ENCODE measurements at regions not wholly inside any gene's neighbourhood (a gene's known extent, or its start where the extent isn't known, plus 50 kb on each side); places are given as distances from the start of the nearest gene placed in this dataset.

DNA sequence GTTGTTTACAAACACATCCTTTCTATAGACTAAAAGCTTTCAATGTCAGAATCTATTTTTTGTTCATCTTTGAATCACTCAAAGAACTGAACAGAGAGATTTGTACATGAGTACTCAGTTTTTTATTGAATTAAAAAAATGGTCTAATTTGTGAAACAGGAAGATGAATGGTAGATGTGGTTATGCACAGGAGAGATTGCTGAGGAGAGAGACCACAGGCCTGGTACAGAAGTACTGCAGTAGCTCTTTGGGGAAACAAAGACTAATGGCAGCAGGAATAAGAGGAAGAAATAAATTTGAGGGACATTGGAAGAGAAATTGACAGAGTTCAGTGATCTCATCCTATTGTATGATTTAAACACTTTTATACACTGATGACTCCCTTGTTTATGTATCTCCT, 222.0 kb upstream of the ARGLU1 start:
- in situ Hi-C loops (cut with MboI; ENCODE audit: low sequenced_read_pairs): no loop called here
- Histone ChIP-seq H3K36me3 (replicated peaks) (no peaks in the 10 kb centered on the region), H3K27me3 (ENCODE audit: low read depth) (no peaks in the 10 kb centered on the region), H3K4me3 (no peak overlapping the region), H3K4me1 (no peaks in the 10 kb centered on the region), H3K9me3 (no peaks in the 10 kb centered on the region)
- no peak for DNase-seq (ENCODE audit: low spot score in 2 of 2)

DNA sequence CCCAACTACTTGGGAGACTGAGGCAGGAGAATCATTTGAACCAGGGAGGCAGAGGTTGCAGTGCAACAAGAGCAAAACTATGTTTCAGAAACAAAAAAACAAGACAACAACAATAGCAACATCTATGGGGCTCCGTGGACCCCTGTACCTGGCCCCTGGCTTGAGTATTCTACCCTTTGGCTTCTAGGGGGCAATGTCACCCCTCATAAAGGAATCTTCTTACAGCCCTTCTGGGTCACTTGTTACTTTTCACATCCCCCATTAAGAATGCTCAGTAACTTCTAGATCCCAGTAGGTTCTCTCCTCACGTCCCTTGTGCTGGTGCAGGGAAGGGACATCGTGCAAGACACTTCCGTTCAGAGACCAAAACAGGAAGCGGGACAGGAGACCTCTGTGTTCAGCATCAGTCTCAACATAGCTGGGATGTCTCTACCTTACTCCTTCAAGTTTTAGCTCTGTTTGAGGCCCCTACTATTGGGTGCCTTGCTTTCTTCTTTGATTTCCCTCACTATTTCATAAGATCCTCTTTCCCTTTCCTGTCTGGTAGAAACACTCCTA, 218.1 kb upstream of the ARGLU1 start:
- Histone ChIP-seq H3K27me3 (ENCODE audit: low read depth) (no peaks in the 10 kb centered on the region), H3K36me3 (replicated peaks) (no peaks in the 10 kb centered on the region), H3K4me1 (no peaks in the 10 kb centered on the region), H3K9me3 (no peaks in the 10 kb centered on the region), H3K4me3 (no peak overlapping the region)
- in situ Hi-C loops (cut with MboI; ENCODE audit: low sequenced_read_pairs): no loop called here
- DNase-seq (ENCODE audit: low spot score in 2 of 2): no peak

DNA sequence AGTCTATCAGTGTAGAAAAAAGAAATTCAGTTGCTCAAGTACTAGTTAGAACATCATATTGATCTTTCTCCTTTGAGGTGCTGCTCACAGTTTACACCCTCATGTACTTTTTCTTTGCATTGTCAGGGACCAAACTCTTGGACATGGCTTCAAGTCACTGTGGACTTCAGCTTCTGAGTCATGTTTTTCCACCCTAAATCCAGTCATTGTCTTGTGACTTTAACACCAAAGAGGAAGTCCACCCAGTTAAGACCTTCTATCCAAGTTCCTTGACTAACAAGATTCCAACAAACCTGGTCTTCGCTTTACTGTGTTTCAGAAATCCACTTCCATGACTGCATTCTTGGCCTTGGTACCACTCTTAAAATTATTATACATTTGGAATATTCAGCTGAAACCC, 206.7 kb upstream of the ARGLU1 start:
- in situ Hi-C loops (cut with MboI; ENCODE audit: low sequenced_read_pairs): no loop called here
- H3K4me3 ChIP-seq: no peak overlapping the region
- no peaks in the 10 kb centered on the region for H3K36me3 ChIP-seq (replicated peaks)
- H3K27me3 ChIP-seq (ENCODE audit: low read depth): no peaks in the 10 kb centered on the region
- no peak for DNase-seq (ENCODE audit: low spot score in 2 of 2)
- no peaks in the 10 kb centered on the region for H3K4me1 ChIP-seq
- H3K9me3 ChIP-seq: no peaks in the 10 kb centered on the region

DNA sequence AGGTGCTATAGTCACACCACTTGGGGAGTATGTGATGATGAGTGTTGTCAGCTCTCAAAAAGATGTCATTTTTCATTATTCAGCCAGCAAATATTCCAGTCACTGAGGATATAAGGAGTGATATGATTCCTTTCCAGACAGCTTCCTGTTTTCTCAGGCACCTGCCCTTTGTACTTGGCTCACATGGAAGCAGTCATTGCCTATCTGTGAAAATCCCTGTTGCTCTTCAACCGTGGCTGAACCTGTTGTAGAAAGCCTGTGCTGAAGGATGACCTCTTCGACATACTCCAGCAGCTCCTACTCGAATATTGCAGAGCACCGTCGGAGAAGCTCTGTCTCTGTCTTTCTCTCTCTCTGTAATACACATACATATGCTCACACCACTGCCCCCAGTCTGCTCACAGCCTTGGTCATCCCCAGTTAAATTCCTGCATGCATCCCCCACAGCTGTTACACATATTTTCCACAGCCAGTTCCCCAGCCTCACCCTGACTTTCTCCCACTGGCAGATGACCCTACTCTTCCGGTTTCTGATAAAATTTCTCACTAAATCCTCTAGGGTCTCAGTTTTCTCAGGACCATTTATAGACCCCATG, 204.2 kb upstream of the ARGLU1 start:
- no peak for DNase-seq (ENCODE audit: low spot score in 2 of 2)
- in situ Hi-C loops (cut with MboI; ENCODE audit: low sequenced_read_pairs): no loop called here
- H3K9me3 ChIP-seq: no peaks in the 10 kb centered on the region
- no peaks in the 10 kb centered on the region for H3K27me3 ChIP-seq (ENCODE audit: low read depth)
- no peaks in the 10 kb centered on the region for H3K4me1 ChIP-seq
- no peaks in the 10 kb centered on the region for H3K36me3 ChIP-seq (replicated peaks)
- H3K4me3 ChIP-seq: no peak overlapping the region

DNA sequence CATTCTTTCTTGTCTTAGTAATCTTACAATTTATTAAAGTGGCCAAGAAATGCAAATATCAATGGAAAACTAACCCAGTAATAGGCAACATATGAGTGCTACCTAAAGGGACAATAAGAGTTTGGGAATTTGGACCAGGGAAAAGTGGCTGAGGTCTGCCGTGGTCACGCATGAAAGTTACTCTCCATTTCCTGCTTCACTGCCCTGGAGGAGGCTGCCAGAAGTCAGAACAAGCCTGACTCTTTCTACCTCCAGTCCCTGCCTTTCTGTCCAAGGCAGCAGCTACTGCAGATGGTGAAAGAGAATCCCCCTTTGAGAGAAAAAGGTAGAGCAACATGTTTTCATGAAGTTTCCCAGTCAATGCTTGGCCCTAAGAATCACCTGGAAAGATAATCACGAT, 201.1 kb upstream of the ARGLU1 start:
- H3K4me1 ChIP-seq: no peaks in the 10 kb centered on the region
- in situ Hi-C loops (cut with MboI; ENCODE audit: low sequenced_read_pairs): no loop called here
- H3K4me3 ChIP-seq: no peak overlapping the region
- H3K27me3 ChIP-seq (ENCODE audit: low read depth): no peaks in the 10 kb centered on the region
- no peak for DNase-seq (ENCODE audit: low spot score in 2 of 2)
- no peaks in the 10 kb centered on the region for H3K36me3 ChIP-seq (replicated peaks)
- no peaks in the 10 kb centered on the region for H3K9me3 ChIP-seq

DNA sequence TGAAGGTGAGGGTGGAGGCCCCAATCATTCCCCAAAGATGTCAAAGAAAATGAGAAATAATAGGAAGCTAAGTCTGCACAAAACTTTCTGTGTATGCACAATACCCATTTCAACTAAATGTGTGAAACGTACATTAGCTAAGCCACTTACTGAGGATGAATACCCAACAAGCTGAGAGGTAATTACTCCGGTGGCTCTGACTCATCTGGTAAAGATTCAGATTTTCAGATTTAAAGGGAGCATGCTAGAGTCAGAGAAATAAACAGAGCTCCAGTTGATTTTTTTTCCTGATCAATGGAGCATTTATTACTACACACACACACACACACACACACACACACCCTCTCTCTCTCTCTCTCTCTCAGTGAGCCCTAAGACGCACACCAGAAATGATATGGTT, 194.8 kb upstream of the ARGLU1 start:
- no peaks in the 10 kb centered on the region for H3K4me1 ChIP-seq
- DNase-seq (ENCODE audit: low spot score in 2 of 2): no peak
- in situ Hi-C loops (cut with MboI; ENCODE audit: low sequenced_read_pairs): no loop called here
- H3K27me3 ChIP-seq (ENCODE audit: low read depth): no peaks in the 10 kb centered on the region
- H3K9me3 ChIP-seq: no peaks in the 10 kb centered on the region
- H3K36me3 ChIP-seq (replicated peaks): no peaks in the 10 kb centered on the region
- no peak overlapping the region for H3K4me3 ChIP-seq

DNA sequence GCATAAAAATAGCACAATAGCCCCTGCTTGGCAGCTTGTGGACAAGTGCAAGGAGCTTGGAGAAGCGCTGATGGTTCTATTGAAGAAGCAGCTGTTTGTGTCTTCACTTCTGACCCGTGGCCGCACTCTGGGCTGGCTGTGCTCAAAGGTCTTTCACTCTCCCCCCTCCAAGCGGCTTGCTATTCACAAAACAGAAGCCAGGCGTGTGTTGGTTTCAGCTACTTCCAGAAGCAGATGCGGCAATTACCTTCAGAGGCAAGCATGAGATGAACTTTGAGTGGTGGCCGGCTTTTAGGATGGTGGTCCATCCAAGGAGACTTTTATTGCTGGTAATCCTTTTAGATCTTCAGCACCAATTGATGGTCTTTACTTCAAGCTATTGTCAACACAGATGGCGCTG, 188.5 kb upstream of the ARGLU1 start:
- Histone ChIP-seq H3K4me1 (no peaks in the 10 kb centered on the region), H3K4me3 (no peak overlapping the region), H3K9me3 (no peaks in the 10 kb centered on the region), H3K27me3 (ENCODE audit: low read depth) (no peaks in the 10 kb centered on the region), H3K36me3 (replicated peaks) (no peaks in the 10 kb centered on the region)
- in situ Hi-C loops (cut with MboI; ENCODE audit: low sequenced_read_pairs): no loop called here
- peak in 1 of 2 experiments; percentile 32 for DNase-seq (ENCODE audit: low spot score in 2 of 2)

DNA sequence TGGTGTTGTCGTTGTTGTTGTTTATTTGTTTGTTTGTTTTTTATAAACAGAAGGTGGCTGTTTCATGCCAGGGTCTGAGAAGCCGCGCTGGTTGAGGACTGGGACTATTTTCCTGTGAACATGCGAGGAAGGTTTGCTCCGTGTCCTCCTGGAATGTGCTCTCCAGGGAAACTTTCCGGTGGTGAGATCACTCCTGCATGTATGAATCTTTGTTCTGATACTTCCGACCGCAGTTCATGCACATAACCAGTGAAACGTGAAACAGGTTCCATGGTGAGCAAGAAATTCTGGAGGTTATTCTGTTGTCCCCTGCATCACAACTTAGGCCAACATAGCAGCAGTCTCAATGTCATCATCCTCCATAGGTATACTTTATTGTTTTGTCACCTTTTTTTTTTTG, 187.6 kb upstream of the ARGLU1 start:
- in situ Hi-C loops (cut with MboI; ENCODE audit: low sequenced_read_pairs): no loop called here
- DNase-seq (ENCODE audit: low spot score in 2 of 2): no peak
- Histone ChIP-seq H3K27me3 (ENCODE audit: low read depth) (no peaks in the 10 kb centered on the region), H3K9me3 (no peaks in the 10 kb centered on the region), H3K4me3 (no peak overlapping the region), H3K4me1 (no peaks in the 10 kb centered on the region), H3K36me3 (replicated peaks) (no peaks in the 10 kb centered on the region)

DNA sequence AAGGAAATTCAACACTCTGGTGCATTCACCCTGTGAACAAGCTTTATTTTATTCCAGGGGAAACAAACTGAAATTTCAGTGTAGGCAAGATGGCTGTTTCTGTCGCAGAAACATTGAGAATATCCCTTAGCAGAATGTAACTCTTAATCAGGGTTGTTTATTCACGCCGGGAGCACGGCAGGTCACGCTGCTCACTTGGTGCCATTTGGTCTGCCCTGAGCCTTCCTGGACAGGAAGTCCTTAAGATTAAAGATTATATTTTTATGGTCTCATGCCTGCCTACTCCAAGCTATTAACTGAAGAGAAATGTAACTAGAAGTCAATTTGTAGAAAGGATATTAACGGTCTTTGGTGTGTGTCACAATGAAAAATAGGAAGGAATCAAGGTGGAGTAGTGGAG, 185.3 kb upstream of the ARGLU1 start:
- no peak for DNase-seq (ENCODE audit: low spot score in 2 of 2)
- Histone ChIP-seq H3K4me3 (no peak overlapping the region), H3K36me3 (replicated peaks) (no peaks in the 10 kb centered on the region), H3K27me3 (ENCODE audit: low read depth) (no peaks in the 10 kb centered on the region), H3K9me3 (no peaks in the 10 kb centered on the region), H3K4me1 (no peaks in the 10 kb centered on the region)
- in situ Hi-C loops (cut with MboI; ENCODE audit: low sequenced_read_pairs): no loop called here

DNA sequence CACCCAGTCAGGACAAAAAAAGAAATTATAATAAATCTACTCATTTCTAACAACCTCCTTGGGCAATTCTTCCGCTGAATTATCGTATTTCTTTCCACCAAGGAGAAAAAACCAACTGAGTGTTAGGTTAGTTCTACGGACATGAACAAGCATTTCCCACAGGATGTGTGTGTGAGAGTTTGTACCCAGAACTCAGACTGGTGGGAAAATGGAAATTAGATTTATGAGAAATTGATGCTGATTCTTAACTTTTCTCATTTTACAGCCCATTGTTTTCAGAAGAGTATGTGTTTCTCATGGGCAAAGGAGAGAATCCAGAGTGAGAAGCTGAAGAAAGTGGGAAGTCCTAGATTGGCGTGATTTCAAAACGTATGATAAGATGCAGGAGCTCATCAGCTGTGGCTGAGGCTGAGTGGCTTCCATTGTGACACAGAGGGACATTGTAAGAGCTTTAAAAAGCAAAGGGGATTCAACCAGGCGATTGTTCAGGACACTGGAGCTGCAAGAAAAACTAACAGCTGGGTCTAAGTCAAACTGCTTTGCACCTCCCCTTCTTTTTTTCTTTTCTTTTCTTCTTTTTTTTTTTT, 184.7 kb upstream of the ARGLU1 start:
- Histone ChIP-seq H3K9me3 (no peaks in the 10 kb centered on the region), H3K4me1 (no peaks in the 10 kb centered on the region), H3K36me3 (replicated peaks) (no peaks in the 10 kb centered on the region), H3K4me3 (no peak overlapping the region), H3K27me3 (ENCODE audit: low read depth) (no peaks in the 10 kb centered on the region)
- in situ Hi-C loops (cut with MboI; ENCODE audit: low sequenced_read_pairs): no loop called here
- DNase-seq (ENCODE audit: low spot score in 2 of 2): no peak

DNA sequence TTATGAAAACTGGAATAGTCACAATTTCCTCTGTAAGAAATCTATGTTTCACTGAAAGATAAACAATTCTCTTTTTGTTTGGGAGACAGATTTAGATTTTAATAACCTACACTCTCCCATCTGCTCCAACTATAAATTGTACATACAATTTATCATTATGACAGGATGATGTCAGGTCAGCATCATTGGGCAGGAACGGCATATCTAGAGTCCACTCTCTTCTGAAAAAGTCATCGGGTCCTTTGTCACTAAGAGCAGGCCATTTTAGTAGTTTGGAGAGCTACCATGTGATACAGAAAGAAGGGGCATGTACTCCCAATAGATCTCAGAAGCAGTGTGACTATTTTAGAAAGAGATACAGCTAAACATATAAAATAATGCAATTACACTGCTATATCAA, 180.8 kb upstream of the ARGLU1 start:
- Histone ChIP-seq H3K27me3 (ENCODE audit: low read depth) (no peaks in the 10 kb centered on the region), H3K4me1 (no peaks in the 10 kb centered on the region), H3K9me3 (no peaks in the 10 kb centered on the region), H3K36me3 (replicated peaks) (no peaks in the 10 kb centered on the region), H3K4me3 (no peak overlapping the region)
- in situ Hi-C loops (cut with MboI; ENCODE audit: low sequenced_read_pairs): no loop called here
- no peak for DNase-seq (ENCODE audit: low spot score in 2 of 2)

DNA sequence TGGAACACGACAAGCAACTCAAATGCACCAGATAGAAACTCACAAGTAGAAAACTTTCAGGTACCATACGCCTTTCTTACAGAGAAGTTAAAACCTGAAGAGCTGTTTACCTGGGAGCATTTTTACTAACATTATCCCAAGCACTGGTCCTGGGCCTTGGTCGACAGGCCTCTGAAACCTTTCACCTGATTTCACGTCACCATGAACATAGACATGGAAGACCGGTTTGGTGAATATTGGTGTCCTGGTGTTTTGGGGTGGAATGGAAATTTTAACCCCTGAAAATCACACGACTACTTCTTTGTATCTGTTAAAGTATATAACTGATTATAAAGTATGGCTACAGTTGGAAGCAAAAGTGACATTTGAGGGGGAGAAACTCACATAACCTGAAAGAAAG, 176.6 kb upstream of the ARGLU1 start:
- Histone ChIP-seq H3K9me3 (no peaks in the 10 kb centered on the region), H3K36me3 (replicated peaks) (no peaks in the 10 kb centered on the region), H3K4me3 (no peak overlapping the region), H3K4me1 (no peaks in the 10 kb centered on the region), H3K27me3 (ENCODE audit: low read depth) (no peaks in the 10 kb centered on the region)
- DNase-seq (ENCODE audit: low spot score in 2 of 2): no peak
- in situ Hi-C loops (cut with MboI; ENCODE audit: low sequenced_read_pairs): no loop called here

DNA sequence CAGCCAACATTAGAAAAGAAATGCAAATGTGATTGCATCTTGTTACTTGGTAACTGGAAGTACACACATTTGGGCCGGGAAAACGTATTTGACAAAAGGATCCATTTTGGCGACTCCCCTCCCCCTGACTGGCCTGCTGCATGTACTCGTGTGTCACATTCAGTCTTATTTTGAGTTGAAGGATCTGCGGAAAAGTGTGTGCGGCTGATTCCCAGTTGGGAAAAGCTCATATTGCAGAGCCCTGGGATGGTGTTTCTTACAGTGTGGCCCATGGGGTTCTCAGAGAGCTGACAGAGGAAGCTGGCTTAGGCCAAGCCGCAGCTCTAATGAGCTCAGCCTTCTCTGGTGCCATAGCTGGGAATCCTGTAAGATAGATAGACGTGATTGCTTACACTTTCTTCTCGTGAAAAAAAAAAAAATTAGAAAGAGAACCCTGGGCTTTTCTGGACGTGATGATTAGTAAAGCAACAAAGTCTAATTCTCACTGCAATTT, 170.3 kb upstream of the ARGLU1 start:
- no peaks in the 10 kb centered on the region for H3K27me3 ChIP-seq (ENCODE audit: low read depth)
- no peak for DNase-seq (ENCODE audit: low spot score in 2 of 2)
- no peaks in the 10 kb centered on the region for H3K36me3 ChIP-seq (replicated peaks)
- H3K4me1 ChIP-seq: no peaks in the 10 kb centered on the region
- H3K4me3 ChIP-seq: no peak overlapping the region
- H3K9me3 ChIP-seq: no peaks in the 10 kb centered on the region
- in situ Hi-C loops (cut with MboI; ENCODE audit: low sequenced_read_pairs): no loop called here

DNA sequence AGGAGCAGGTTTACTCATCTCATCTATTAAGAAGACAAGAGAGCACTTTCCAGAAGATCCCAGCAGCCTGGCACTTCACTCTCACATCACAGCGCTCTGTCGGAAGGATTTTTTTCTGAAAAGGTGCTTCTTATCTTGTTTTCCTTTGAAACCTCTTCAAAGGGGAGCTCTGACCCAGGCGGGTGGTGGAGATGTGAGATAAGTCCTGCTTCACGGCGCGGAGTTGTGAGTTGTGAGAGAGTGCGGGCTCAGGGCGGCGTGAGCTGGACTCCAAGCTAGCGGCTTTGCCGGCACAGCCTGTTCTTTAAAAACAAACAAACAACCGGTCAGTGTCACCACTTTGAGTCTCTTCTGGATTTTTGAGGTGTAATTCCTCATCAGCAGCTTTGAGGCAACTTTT, 169.0 kb upstream of the ARGLU1 start:
- no peak for DNase-seq (ENCODE audit: low spot score in 2 of 2)
- H3K4me1 ChIP-seq: no peaks in the 10 kb centered on the region
- no peak overlapping the region for H3K4me3 ChIP-seq
- H3K36me3 ChIP-seq (replicated peaks): no peaks in the 10 kb centered on the region
- in situ Hi-C loops (cut with MboI; ENCODE audit: low sequenced_read_pairs): no loop called here
- no peaks in the 10 kb centered on the region for H3K27me3 ChIP-seq (ENCODE audit: low read depth)
- H3K9me3 ChIP-seq: no peaks in the 10 kb centered on the region

DNA sequence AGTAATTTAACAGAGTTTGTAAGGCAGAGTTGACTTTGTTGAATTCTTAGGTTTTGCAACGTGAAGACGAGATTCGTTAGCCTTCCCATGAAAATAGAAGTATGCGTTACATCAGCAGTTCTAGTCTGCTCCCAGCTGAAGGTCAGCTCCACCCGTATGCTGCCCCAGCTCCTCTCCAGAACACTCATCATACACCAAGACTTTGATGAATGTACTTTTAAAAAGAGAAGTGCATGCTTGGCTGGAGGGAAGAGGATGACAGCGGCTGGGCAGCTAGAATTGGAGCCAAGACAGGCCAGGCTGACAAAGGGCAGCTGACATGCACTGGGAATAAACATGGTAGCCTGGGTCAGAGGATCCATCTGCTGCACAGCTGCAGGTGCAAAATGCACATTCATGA, 166.3 kb upstream of the ARGLU1 start:
- Histone ChIP-seq H3K9me3 (no peaks in the 10 kb centered on the region), H3K27me3 (ENCODE audit: low read depth) (no peaks in the 10 kb centered on the region), H3K36me3 (replicated peaks) (no peaks in the 10 kb centered on the region), H3K4me3 (no peak overlapping the region), H3K4me1 (no peaks in the 10 kb centered on the region)
- in situ Hi-C loops (cut with MboI; ENCODE audit: low sequenced_read_pairs): no loop called here
- DNase-seq (ENCODE audit: low spot score in 2 of 2): no peak

Data from HAP-1 (cell line).